ENCODE measurements at regions not wholly inside any gene's neighbourhood (a gene's known extent, or its start where the extent isn't known, plus 50 kb on each side); places are given as distances from the start of the nearest gene placed in this dataset.

- no peak overlapping the region for H3K4me3 ChIP-seq (ENCODE audit: low read depth, low read length)
- no peak for TF ChIP-seq CTCF (conservative IDR thresholded peaks at IDR 0.05; ENCODE audit: low read depth, low read length)
- DNase-seq (ENCODE audit: low read depth): no peak
Measured at GRCh38 chr6:159105716-159106115, 60.9 kb upstream of the TAGAP start.

DNA sequence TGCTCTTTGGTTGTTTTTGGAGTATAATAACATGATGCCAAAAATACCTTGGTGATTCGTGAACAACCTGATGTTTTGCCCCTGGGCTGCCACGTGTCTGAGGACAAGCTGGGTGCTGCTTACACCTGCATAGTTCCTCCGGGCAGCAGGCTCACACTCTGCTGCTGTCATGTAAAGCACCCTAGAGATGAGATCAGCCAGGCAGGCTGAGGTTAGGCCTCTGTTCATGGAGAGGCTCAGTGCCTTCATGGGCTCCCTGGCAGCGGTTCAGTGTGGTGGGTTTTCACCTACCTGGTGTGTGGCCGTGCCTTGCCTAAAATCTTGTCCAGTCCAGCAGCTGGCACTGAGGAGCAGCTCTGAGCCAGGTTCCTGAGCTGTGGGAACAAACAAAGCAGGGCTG is 60.1 kb upstream of the TAGAP start:
- no peak for DNase-seq (ENCODE audit: low read depth)
- TF ChIP-seq CTCF (conservative IDR thresholded peaks at IDR 0.05; ENCODE audit: low read depth, low read length): no peak
- no peak overlapping the region for H3K4me3 ChIP-seq (ENCODE audit: low read depth, low read length)

GRCh38 chr6:159104163-159104925 is 59.6 kb upstream of the TAGAP start:
- no peak for DNase-seq (ENCODE audit: low read depth)
- TF ChIP-seq CTCF (conservative IDR thresholded peaks at IDR 0.05; ENCODE audit: low read depth, low read length): peak; percentile 95
- H3K4me3 ChIP-seq (ENCODE audit: low read depth, low read length): no peak overlapping the region

GRCh38 chr6:159103396-159104162 is 58.8 kb upstream of the TAGAP start:
- no peak for TF ChIP-seq CTCF (conservative IDR thresholded peaks at IDR 0.05; ENCODE audit: low read depth, low read length)
- no peak overlapping the region for H3K4me3 ChIP-seq (ENCODE audit: low read depth, low read length)
- no peak for DNase-seq (ENCODE audit: low read depth)

GRCh38 chr6:159102373-159103160 is 57.8 kb upstream of the TAGAP start:
- DNase-seq (ENCODE audit: low read depth): no peak
- no peak overlapping the region for H3K4me3 ChIP-seq (ENCODE audit: low read depth, low read length)
- no peak for TF ChIP-seq CTCF (conservative IDR thresholded peaks at IDR 0.05; ENCODE audit: low read depth, low read length)

DNA sequence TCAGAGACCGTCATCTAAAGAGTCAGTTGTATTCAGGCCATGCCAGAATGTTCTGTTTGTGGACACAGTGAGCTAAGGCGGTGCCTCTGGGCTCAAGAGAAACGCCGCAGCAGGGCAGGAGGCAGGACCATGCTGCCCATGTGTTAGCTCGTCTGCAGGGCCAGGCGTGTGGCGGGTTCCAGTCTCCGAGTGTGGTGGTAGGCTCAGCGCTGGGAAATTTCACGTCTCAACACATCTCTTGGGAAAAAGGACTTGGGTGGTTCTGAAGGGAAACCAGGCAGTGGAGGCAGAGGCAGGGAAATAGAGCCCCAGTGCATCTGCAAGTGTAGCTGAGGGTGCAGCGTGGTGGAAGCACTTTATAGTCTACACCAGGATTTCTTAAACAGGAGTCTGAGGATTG is 56.9 kb upstream of the TAGAP start:
- DNase-seq (ENCODE audit: low read depth): no peak
- TF ChIP-seq CTCF (conservative IDR thresholded peaks at IDR 0.05; ENCODE audit: low read depth, low read length): no peak

More for the DNA sequence above, 56.9 kb upstream of the TAGAP start:
- H3K4me3 ChIP-seq (ENCODE audit: low read depth, low read length): no peak overlapping the region

Data from epithelial cell of proximal tubule (primary cell).